ENCODE measurements at regions not wholly inside any gene's neighbourhood (a gene's known extent, or its start where the extent isn't known, plus 50 kb on each side); places are given as distances from the start of the nearest gene placed in this dataset.

GRCh38 chr1:173395762-173396161 is 81.4 kb upstream of the PRDX6 start:
- POLR2A ChIA-PET: no interaction called here
- BruUV-seq (replicated peaks): no TSS peak
- H3K36me3 ChIP-seq (ENCODE audit: control insufficient read depth, insufficient read depth, low read length): no peaks in the 10 kb centered on the region
- CTCF ChIA-PET: no interaction called here
- intact Hi-C loops (cut with micrococcal nuclease; ENCODE audit: unreplicated experiment): no loop called here
- no peaks in the 10 kb centered on the region for H3K4me1 ChIP-seq (ENCODE audit: control insufficient read depth, insufficient read depth, low read length)
- H3K27me3 ChIP-seq (ENCODE audit: control insufficient read depth, insufficient read depth, low read length): no peaks in the 10 kb centered on the region
- H3K27ac ChIP-seq (ENCODE audit: low read length): no peak overlapping the region
- H3K4me3 ChIP-seq (ENCODE audit: low read depth in 2 of 2, low read length in 2 of 2): no peak overlapping the region
- in situ Hi-C loops (cut with HindIII; ENCODE audit: low pct_unique_long_range_greater_than_20kb, low sequenced_read_pairs): no loop called here
- TF ChIP-seq, protein P1, sequence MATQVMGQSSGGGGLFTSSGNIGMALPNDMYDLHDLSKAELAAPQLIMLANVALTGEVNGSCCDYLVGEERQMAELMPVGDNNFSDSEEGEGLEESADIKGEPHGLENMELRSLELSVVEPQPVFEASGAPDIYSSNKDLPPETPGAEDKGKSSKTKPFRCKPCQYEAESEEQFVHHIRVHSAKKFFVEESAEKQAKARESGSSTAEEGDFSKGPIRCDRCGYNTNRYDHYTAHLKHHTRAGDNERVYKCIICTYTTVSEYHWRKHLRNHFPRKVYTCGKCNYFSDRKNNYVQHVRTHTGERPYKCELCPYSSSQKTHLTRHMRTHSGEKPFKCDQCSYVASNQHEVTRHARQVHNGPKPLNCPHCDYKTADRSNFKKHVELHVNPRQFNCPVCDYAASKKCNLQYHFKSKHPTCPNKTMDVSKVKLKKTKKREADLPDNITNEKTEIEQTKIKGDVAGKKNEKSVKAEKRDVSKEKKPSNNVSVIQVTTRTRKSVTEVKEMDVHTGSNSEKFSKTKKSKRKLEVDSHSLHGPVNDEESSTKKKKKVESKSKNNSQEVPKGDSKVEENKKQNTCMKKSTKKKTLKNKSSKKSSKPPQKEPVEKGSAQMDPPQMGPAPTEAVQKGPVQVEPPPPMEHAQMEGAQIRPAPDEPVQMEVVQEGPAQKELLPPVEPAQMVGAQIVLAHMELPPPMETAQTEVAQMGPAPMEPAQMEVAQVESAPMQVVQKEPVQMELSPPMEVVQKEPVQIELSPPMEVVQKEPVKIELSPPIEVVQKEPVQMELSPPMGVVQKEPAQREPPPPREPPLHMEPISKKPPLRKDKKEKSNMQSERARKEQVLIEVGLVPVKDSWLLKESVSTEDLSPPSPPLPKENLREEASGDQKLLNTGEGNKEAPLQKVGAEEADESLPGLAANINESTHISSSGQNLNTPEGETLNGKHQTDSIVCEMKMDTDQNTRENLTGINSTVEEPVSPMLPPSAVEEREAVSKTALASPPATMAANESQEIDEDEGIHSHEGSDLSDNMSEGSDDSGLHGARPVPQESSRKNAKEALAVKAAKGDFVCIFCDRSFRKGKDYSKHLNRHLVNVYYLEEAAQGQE (IDR thresholded peaks at IDR 0.05; ENCODE audit: insufficient read depth in 1 of 2, low read depth in 2 of 2, low read length in 1 of 2): no peak
- no peak for DNase-seq (ENCODE audit: low read depth, low spot score)
- ATAC-seq: no peak
- no peaks in the 10 kb centered on the region for H3K9me3 ChIP-seq (ENCODE audit: control insufficient read depth, insufficient read depth, low read depth, low read length)

DNA sequence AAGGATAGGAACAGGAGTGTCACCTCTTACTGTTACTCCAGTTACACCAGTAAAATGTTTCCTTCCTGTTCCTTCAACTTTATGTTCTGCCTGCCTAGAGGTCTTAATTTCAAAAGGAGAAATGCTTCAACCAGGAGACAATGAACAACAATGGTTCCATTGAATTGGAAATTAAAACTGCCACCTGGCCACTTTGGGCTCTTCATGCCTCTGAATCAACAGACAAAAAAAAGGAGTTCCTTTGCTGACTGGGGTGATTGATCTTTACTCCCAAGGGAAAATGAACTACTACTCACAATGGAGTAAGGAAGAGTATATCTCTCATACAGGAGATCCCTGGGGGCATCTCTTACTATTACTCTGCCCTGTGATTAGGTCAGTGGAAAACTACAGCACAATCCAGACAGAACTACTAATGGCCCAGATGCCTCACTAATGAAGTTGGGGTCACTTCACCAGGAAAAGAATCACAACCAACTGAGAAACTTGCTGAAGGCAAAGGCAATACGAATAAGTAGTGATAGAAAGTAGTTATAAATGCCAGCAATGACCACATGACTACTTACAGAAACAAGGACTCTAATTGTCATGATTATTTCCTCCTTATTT is 76.6 kb upstream of the PRDX6 start:
- ATAC-seq (no peak), DNase-seq (ENCODE audit: low read depth, low spot score) (no peak)
- ChIA-PET POLR2A (no interaction called here), CTCF (no interaction called here)
- Histone ChIP-seq H3K27ac (ENCODE audit: low read length) (no peak overlapping the region), H3K36me3 (ENCODE audit: control insufficient read depth, insufficient read depth, low read length) (no peaks in the 10 kb centered on the region), H3K9me3 (ENCODE audit: control insufficient read depth, insufficient read depth, low read depth, low read length) (no peaks in the 10 kb centered on the region), H3K4me1 (ENCODE audit: control insufficient read depth, insufficient read depth, low read length) (no peaks in the 10 kb centered on the region), H3K27me3 (ENCODE audit: control insufficient read depth, insufficient read depth, low read length) (no peaks in the 10 kb centered on the region), H3K4me3 (ENCODE audit: low read depth in 2 of 2, low read length in 2 of 2) (no peak overlapping the region)
- BruUV-seq (replicated peaks): no TSS peak
- intact Hi-C loops (cut with micrococcal nuclease; ENCODE audit: unreplicated experiment): no loop called here
- in situ Hi-C loops (cut with HindIII; ENCODE audit: low pct_unique_long_range_greater_than_20kb, low sequenced_read_pairs): no loop called here
- no peak for TF ChIP-seq POLR2AphosphoS5 (IDR thresholded peaks at IDR 0.05; ENCODE audit: low read depth, low read length)
- no peak for TF ChIP-seq CTCF (IDR thresholded peaks at IDR 0.05)
- TF ChIP-seq SIN3A (IDR thresholded peaks at IDR 0.05; ENCODE audit: borderline replicate concordance, insufficient read depth, low read depth, low read length): no peak
- no peak for TF ChIP-seq TCF7L2 (IDR thresholded peaks at IDR 0.05; ENCODE audit: low read depth, low read length)
- TF ChIP-seq, protein P1 (IDR thresholded peaks at IDR 0.05; ENCODE audit: insufficient read depth in 1 of 2, low read depth in 2 of 2, low read length in 1 of 2): no peak
